SU-DHL-6 (cell line): ENCODE measurements at regions not wholly inside any gene's neighbourhood (a gene's known extent, or its start where the extent isn't known, plus 50 kb on each side); places are given as distances from the start of the nearest gene placed in this dataset.

Experiments
- EZH2phosphoT487 ChIP-seq: fragments of 200-600 bp; sonication (generic), shearing (Covaris generic); conservative IDR thresholded peaks from 2 replicates; pipeline ENCODE4 v1.6.1; 2018; ENCODE audit warnings: mild to moderate bottlenecking, antibody characterized with exemption, low read length, moderate library complexity, mixed read lengths
- TF ChIP-seq, protein P1 (sequence below): fragments of 200-600 bp; sonication (generic); IDR thresholded peaks from one replicate; pipeline ENCODE4 v1.5.1; 2017; ENCODE audit warnings: antibody characterized with exemption, mild to moderate bottlenecking, low read length, moderate library complexity; ENCODE audit not compliant: insufficient read depth, poor library complexity, severe bottlenecking

DNA sequence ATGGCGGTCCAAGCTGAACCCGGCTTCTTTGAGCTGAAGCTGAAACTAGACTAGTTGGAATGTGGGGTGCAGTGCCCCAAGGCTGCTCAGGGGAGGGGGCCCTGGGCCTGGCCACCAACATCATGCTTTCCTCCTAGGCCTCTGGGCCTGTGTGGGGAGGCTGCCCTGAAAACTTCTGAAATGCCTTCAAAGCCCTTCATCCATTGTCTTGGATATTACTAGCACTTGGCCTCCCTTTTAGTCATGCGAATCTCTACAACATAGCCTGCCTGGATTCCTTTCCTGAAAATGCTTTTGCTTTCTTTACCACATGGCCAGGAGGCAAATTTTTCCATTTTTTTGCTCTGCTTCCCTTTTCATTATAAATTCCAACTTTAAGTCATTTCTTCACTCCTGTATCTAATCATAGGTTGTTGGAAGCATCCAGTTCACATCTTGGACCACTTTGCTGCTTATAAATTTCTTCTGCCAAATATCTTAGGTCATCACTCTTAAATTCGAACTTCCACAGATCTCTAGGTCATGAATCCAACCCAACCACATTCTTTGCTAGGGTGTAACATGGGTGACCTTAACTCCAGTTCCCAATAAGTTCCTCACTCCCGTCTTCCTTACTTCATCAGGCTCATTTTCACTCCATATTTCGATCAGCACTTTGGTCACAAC lies 103.4 kb downstream of the DDIT4L start:
- TF ChIP-seq, protein P1, sequence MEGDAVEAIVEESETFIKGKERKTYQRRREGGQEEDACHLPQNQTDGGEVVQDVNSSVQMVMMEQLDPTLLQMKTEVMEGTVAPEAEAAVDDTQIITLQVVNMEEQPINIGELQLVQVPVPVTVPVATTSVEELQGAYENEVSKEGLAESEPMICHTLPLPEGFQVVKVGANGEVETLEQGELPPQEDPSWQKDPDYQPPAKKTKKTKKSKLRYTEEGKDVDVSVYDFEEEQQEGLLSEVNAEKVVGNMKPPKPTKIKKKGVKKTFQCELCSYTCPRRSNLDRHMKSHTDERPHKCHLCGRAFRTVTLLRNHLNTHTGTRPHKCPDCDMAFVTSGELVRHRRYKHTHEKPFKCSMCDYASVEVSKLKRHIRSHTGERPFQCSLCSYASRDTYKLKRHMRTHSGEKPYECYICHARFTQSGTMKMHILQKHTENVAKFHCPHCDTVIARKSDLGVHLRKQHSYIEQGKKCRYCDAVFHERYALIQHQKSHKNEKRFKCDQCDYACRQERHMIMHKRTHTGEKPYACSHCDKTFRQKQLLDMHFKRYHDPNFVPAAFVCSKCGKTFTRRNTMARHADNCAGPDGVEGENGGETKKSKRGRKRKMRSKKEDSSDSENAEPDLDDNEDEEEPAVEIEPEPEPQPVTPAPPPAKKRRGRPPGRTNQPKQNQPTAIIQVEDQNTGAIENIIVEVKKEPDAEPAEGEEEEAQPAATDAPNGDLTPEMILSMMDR, result no peak
- no peak for TF ChIP-seq EZH2phosphoT487
